BLaER1 treated with 17β-estradiol and CSF1 and Interleukin-3, amounts not matched to agents 10 nM and 100 nM (cell line): ENCODE measurements at regions not wholly inside any gene's neighbourhood (a gene's known extent, or its start where the extent isn't known, plus 50 kb on each side); places are given as distances from the start of the nearest gene placed in this dataset.

Experiments used
- H3K27ac ChIP-seq, 11 experiments: shearing (Covaris generic); formaldehyde crosslinking; 2 replicates each; pipeline ENCODE4 v1.8.1; 2022
- H3K27me3 ChIP-seq, 11 experiments: shearing (Covaris generic); formaldehyde crosslinking; 2 replicates each; pipeline ENCODE4 v1.8.1; 2022
- H3K36me3 ChIP-seq, 11 experiments: shearing (Covaris generic); formaldehyde crosslinking; 2 replicates each; pipeline ENCODE4 v1.8.1; 2022
- H3K4me1 ChIP-seq, 10 experiments: shearing (Covaris generic); formaldehyde crosslinking; 2 replicates each; pipeline ENCODE4 v1.8.1; 2022
- H3K4me2 ChIP-seq, 11 experiments: shearing (Covaris generic); formaldehyde crosslinking; 2 replicates each; pipeline ENCODE4 v1.8.1; 2022
- H3K4me3 ChIP-seq, 10 experiments: shearing (Covaris generic); formaldehyde crosslinking; 2 replicates each; pipeline ENCODE4 v1.8.1; 2022
- H3K9ac ChIP-seq, 11 experiments: shearing (Covaris generic); formaldehyde crosslinking; 2 replicates each; pipeline ENCODE4 v1.8.1; 2022
- H3K9me3 ChIP-seq, 11 experiments: shearing (Covaris generic); formaldehyde crosslinking; replicated peaks in 1 of 11; 2 replicates each; pipeline ENCODE4 v1.8.1; 2022
- H4K20me1 ChIP-seq, 11 experiments: shearing (Covaris generic); formaldehyde crosslinking; 2 replicates each; pipeline ENCODE4 v1.8.1; 2022
- Cebpa-rat ChIP-seq, 11 experiments: shearing (Covaris generic); IDR thresholded peaks; 2 replicates each; pipeline ENCODE4 v1.8.1; 2022

GRCh38 chr1:29396438-29397255 is 160.3 kb downstream of the PTPRU start:
- H3K4me1 ChIP-seq = peaks cover 0 to 19% (median 0%) of the 10 kb centered on the region in 10 experiments; a peak in 5 of 20 replicates
- H4K20me1 ChIP-seq = 0 out of 22 replicates have a peak, but pooled peaks cover 0 to 4% (median 0%) of the 10 kb centered on the region in 11 experiments
- no peaks in the 10 kb centered on the region for H3K27me3 ChIP-seq
- H3K27ac ChIP-seq = no peak overlapping the region
- H3K4me2 ChIP-seq = peak overlapping the region in 2 of 11 experiments; percentile 51 to 81; a peak in 1 of 22 replicates
- no peak overlapping the region for H3K9ac ChIP-seq
- H3K4me3 ChIP-seq = no peak overlapping the region
- peaks cover 8 to 16% (median 10%) of the 10 kb centered on the region in 11 experiments; a peak in 20 of 22 replicates for H3K9me3 ChIP-seq
- no peaks in the 10 kb centered on the region for H3K36me3 ChIP-seq
- TF ChIP-seq Cebpa-rat (IDR thresholded peaks at IDR 0.05) = no peak

- Histone ChIP-seq H3K36me3 (no peaks in the 10 kb centered on the region), H3K4me3 (no peak overlapping the region)
- no peak for TF ChIP-seq Cebpa-rat (IDR thresholded peaks at IDR 0.05)
Observed at GRCh38 chr1:29395736-29396437, 159.6 kb downstream of the PTPRU start.

GRCh38 chr1:29394521-29395225 is 158.4 kb downstream of the PTPRU start:
- no peaks in the 10 kb centered on the region for H3K27me3 ChIP-seq
- H3K9ac ChIP-seq = no peak overlapping the region
- H3K4me3 ChIP-seq = no peak overlapping the region
- H3K4me2 ChIP-seq = peak overlapping the region in 2 of 11 experiments; percentile 51 to 81; a peak in 3 of 22 replicates
- no peak overlapping the region for H3K27ac ChIP-seq
- TF ChIP-seq Cebpa-rat (IDR thresholded peaks at IDR 0.05) = no peak
- peaks cover 6 to 12% (median 7%) of the 10 kb centered on the region in 11 experiments; a peak in 20 of 22 replicates for H3K9me3 ChIP-seq
- 0 out of 22 replicates have a peak, but pooled peaks cover 0 to 4% (median 0%) of the 10 kb centered on the region in 11 experiments for H4K20me1 ChIP-seq
- no peaks in the 10 kb centered on the region for H3K36me3 ChIP-seq
- peaks cover 0 to 19% (median 0%) of the 10 kb centered on the region in 10 experiments; a peak in 5 of 20 replicates for H3K4me1 ChIP-seq

More at GRCh38 chr1:29395736-29396437, 159.6 kb downstream of the PTPRU start:
- Histone ChIP-seq H3K9me3 (peaks cover 8 to 16% (median 10%) of the 10 kb centered on the region in 11 experiments; a peak in 20 of 22 replicates), H4K20me1 (0 out of 22 replicates have a peak, but pooled peaks cover 0 to 4% (median 0%) of the 10 kb centered on the region in 11 experiments), H3K27me3 (no peaks in the 10 kb centered on the region), H3K4me1 (peaks cover 0 to 19% (median 0%) of the 10 kb centered on the region in 10 experiments; a peak in 5 of 20 replicates), H3K4me2 (peak overlapping the region in 2 of 11 experiments; percentile 51 to 81; a peak in 5 of 22 replicates), H3K9ac (no peak overlapping the region), H3K27ac (no peak overlapping the region)

- no peak overlapping the region for H3K4me3 ChIP-seq
- no peak for TF ChIP-seq Cebpa-rat (IDR thresholded peaks at IDR 0.05)
- peaks cover 0 to 19% (median 0%) of the 10 kb centered on the region in 10 experiments; a peak in 5 of 20 replicates for H3K4me1 ChIP-seq
- H3K4me2 ChIP-seq = no peak overlapping the region
- H3K27ac ChIP-seq = no peak overlapping the region
- no peak overlapping the region for H3K9ac ChIP-seq
- 0 out of 22 replicates have a peak, but pooled peaks cover 0 to under 1% (median 0%) of the 10 kb centered on the region in 11 experiments for H3K9me3 ChIP-seq
- H3K27me3 ChIP-seq = no peaks in the 10 kb centered on the region
- H3K36me3 ChIP-seq = no peaks in the 10 kb centered on the region
- 0 out of 22 replicates have a peak, but pooled peaks cover 0 to 4% (median 0%) of the 10 kb centered on the region in 11 experiments for H4K20me1 ChIP-seq
Observed at GRCh38 chr1:29393451-29393826, 157.1 kb downstream of the PTPRU start.

- no peaks in the 10 kb centered on the region for H3K27me3 ChIP-seq
- H3K4me1 ChIP-seq = peaks cover 0 to 19% (median 0%) of the 10 kb centered on the region in 10 experiments; a peak in 5 of 20 replicates
- no peak overlapping the region for H3K4me3 ChIP-seq
- H3K36me3 ChIP-seq = no peaks in the 10 kb centered on the region
- 0 out of 22 replicates have a peak, but pooled peaks cover 0 to 4% (median 0%) of the 10 kb centered on the region in 11 experiments for H4K20me1 ChIP-seq
- H3K9ac ChIP-seq = no peak overlapping the region
- H3K4me2 ChIP-seq = no peak overlapping the region
- no peak overlapping the region for H3K27ac ChIP-seq
- TF ChIP-seq Cebpa-rat (IDR thresholded peaks at IDR 0.05) = no peak
- H3K9me3 ChIP-seq = no peaks in the 10 kb centered on the region
Observed at GRCh38 chr1:29392486-29393450, 156.4 kb downstream of the PTPRU start.

- peaks cover 0 to 19% (median 0%) of the 10 kb centered on the region in 10 experiments; a peak in 5 of 20 replicates for H3K4me1 ChIP-seq
- no peak overlapping the region for H3K27ac ChIP-seq
- H3K36me3 ChIP-seq = no peaks in the 10 kb centered on the region
- no peak overlapping the region for H3K9ac ChIP-seq
- no peak for TF ChIP-seq Cebpa-rat (IDR thresholded peaks at IDR 0.05)
- H3K9me3 ChIP-seq = no peaks in the 10 kb centered on the region
- H3K27me3 ChIP-seq = no peaks in the 10 kb centered on the region
- no peak overlapping the region for H3K4me2 ChIP-seq
- H3K4me3 ChIP-seq = no peak overlapping the region
- 0 out of 22 replicates have a peak, but pooled peaks cover 0 to 4% (median 0%) of the 10 kb centered on the region in 11 experiments for H4K20me1 ChIP-seq
Observed at GRCh38 chr1:29392036-29392435, 155.7 kb downstream of the PTPRU start.

- H3K4me3 ChIP-seq = no peak overlapping the region
- no peaks in the 10 kb centered on the region for H3K36me3 ChIP-seq
- TF ChIP-seq Cebpa-rat (IDR thresholded peaks at IDR 0.05) = no peak
- no peaks in the 10 kb centered on the region for H3K27me3 ChIP-seq
- no peak overlapping the region for H3K9ac ChIP-seq
- H3K9me3 ChIP-seq = no peaks in the 10 kb centered on the region
- no peak overlapping the region for H3K27ac ChIP-seq
- 0 out of 22 replicates have a peak, but pooled peaks cover 0 to 4% (median 0%) of the 10 kb centered on the region in 11 experiments for H4K20me1 ChIP-seq
- no peak overlapping the region for H3K4me2 ChIP-seq
- H3K4me1 ChIP-seq = peaks cover 0 to 19% (median 0%) of the 10 kb centered on the region in 10 experiments; a peak in 5 of 20 replicates
Observed at GRCh38 chr1:29391362-29391880, 155.1 kb downstream of the PTPRU start.
